GM21619 (cell line): ENCODE measurements at regions not wholly inside any gene's neighbourhood (a gene's known extent, or its start where the extent isn't known, plus 50 kb on each side); places are given as distances from the start of the nearest gene placed in this dataset.
"Not testable (repeated sequence)": the region's sequence is repeated elsewhere in the genome, so short reads cannot be mapped to it uniquely, and the experiment has no call there.

Experiments used
- ATAC-seq: cut with Tn5 transposase; IDR thresholded peaks from one replicate; pipeline ENCODE4 v1.9.1; 2021; ENCODE audit not compliant: unreplicated experiment

- no peak for ATAC-seq
Observed at GRCh38 chr4:156553659-156554058, 417.9 kb downstream of the PDGFC start.

GRCh38 chr4:156547891-156548290 lies 423.7 kb downstream of the PDGFC start:
- no peak for ATAC-seq

GRCh38 chr4:156547439-156547838 lies 424.2 kb downstream of the PDGFC start:
- ATAC-seq: no peak

GRCh38 chr4:156545003-156545785 lies 426.4 kb downstream of the PDGFC start:
- no peak for ATAC-seq

- no peak for ATAC-seq
Observed at GRCh38 chr4:156539376-156539775, 432.2 kb downstream of the PDGFC start.

GRCh38 chr4:156538651-156539257 lies 432.8 kb downstream of the PDGFC start:
- no peak for ATAC-seq

GRCh38 chr4:156538210-156538609 lies 433.4 kb downstream of the PDGFC start:
- no peak for ATAC-seq

- ATAC-seq: no peak
Observed at GRCh38 chr4:156537286-156537685, 434.3 kb downstream of the PDGFC start.

- no peak for ATAC-seq
Observed at GRCh38 chr4:156536661-156537060, 434.9 kb downstream of the PDGFC start.

GRCh38 chr4:156534205-156534604 lies 437.4 kb downstream of the PDGFC start:
- no peak for ATAC-seq

GRCh38 chr4:156528216-156528615 lies 443.4 kb downstream of the PDGFC start:
- no peak for ATAC-seq

- no peak for ATAC-seq
Observed at GRCh38 chr4:156527237-156527993, 444.2 kb downstream of the PDGFC start.

GRCh38 chr4:156523991-156524390 lies 447.6 kb downstream of the PDGFC start:
- ATAC-seq: no peak

- no peak for ATAC-seq
Observed at GRCh38 chr4:156523492-156523891, 448.1 kb downstream of the PDGFC start.

GRCh38 chr4:156521631-156522030 lies 450.0 kb downstream of the PDGFC start:
- no peak for ATAC-seq

GRCh38 chr4:156517956-156518355 lies 453.6 kb downstream of the PDGFC start:
- no peak for ATAC-seq

- ATAC-seq: no peak
Observed at GRCh38 chr4:156517546-156517945, 454.1 kb downstream of the PDGFC start.

- no peak for ATAC-seq
Observed at GRCh38 chr4:156516698-156517097, 454.9 kb downstream of the PDGFC start.

- ATAC-seq: no peak
Observed at GRCh38 chr4:156515295-156515694, 456.3 kb downstream of the PDGFC start.

- no peak for ATAC-seq
Observed at GRCh38 chr4:156512622-156513021, 459.0 kb downstream of the PDGFC start.

GRCh38 chr4:156509921-156510320 lies 461.7 kb downstream of the PDGFC start:
- not testable (repeated sequence) for ATAC-seq
